GM21576 (cell line): ENCODE measurements at regions not wholly inside any gene's neighbourhood (a gene's known extent, or its start where the extent isn't known, plus 50 kb on each side); places are given as distances from the start of the nearest gene placed in this dataset.
A peak's percentile ranks its signal among the peaks of the same experiment; 100 is the strongest.

Experiments used
- ATAC-seq: cut with Tn5 transposase; IDR thresholded peaks from one replicate; pipeline ENCODE4 v1.9.1; 2021; ENCODE audit warnings: mild to moderate bottlenecking, moderate library complexity; ENCODE audit not compliant: unreplicated experiment

GRCh38 chrX:20352935-20353336 lies 86.2 kb upstream of the RPS6KA3 start:
- ATAC-seq, result peak; percentile 73

- ATAC-seq, result peak; percentile 24
Observed at GRCh38 chrX:20352504-20352903, 85.8 kb upstream of the RPS6KA3 start.

GRCh38 chrX:20350596-20350995 lies 83.9 kb upstream of the RPS6KA3 start:
- ATAC-seq, result no peak

- no peak for ATAC-seq
Observed at GRCh38 chrX:20348139-20348538, 81.4 kb upstream of the RPS6KA3 start.

GRCh38 chrX:20347481-20347880 lies 80.8 kb upstream of the RPS6KA3 start:
- no peak for ATAC-seq

- ATAC-seq, result no peak
Observed at GRCh38 chrX:20333672-20334071, 67.0 kb upstream of the RPS6KA3 start.

DNA sequence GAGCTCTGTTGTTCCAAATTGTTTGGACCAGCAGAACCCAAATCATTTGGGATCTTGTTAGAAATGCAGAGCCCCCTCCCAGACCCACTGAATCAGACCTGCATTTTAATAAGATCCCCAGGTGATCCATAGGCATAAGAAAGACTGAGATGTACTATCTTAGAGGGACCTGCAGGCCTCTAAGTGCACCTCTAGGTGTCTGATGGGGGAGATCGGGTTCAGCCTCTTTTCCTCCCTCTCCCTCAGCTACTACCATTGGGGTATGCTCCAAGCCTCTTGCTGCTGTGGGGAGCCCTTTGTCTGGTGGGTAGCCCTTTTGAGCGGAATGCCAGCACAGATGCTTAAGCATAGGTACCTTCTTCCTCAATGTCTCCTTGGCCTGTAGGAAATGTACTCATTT lies 63.8 kb upstream of the RPS6KA3 start:
- ATAC-seq, result no peak

GRCh38 chrX:20329435-20329834 lies 62.7 kb upstream of the RPS6KA3 start:
- ATAC-seq, result no peak

DNA sequence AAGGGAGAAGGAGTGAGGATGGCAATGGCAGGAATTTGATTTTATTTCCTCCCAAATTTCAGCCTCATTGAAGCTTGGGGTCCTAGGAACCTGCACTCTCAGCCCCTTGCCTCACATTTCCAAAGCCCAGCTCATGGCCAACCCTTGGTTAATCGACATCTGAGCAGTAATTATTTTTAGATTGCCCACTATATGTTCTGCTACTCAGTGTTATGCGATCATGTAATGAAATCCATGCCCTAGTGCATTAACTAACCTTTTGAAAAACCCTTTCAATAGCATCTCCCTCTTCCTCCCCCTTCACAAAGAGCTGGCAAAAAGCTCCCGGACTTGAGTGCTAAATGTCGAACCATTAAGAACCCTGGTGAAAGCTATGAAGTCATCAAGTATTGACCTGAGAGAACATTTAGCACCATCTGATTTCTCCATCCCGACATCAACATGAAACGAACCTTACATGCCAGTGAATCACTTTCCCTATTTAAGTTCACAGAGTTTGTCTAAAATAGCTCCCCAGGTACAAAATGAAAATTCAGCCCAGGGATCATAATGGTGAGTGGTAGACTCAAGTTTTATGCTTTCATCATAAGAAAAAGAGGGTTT lies 59.2 kb upstream of the RPS6KA3 start:
- no peak for ATAC-seq

- ATAC-seq, result no peak
Observed at GRCh38 chrX:20322887-20323286, 56.2 kb upstream of the RPS6KA3 start.

- ATAC-seq, result peak; percentile 99
Observed at GRCh38 chrX:20320461-20321159, 53.9 kb upstream of the RPS6KA3 start.

GRCh38 chrX:20319054-20319453 lies 52.3 kb upstream of the RPS6KA3 start:
- ATAC-seq, result no peak

DNA sequence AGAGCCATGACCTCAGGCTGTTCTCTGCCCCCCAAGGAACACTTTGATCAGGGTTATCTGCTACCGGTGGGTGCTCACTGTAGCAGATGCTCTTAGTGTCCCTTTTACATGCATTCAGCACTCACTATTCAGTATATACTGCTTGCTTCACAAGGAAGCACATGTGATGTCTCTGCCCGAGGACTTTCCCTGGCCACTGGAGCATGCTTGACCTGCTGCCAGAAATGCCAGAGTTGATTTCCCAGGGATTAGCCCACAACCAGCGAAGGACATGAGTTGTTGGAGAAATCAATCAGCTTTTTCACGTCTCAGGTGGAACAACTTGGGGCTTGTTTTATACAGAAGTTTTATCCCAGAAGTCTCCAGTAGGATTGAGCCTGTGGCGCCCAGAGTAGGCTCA lies 51.2 kb upstream of the RPS6KA3 start:
- ATAC-seq, result no peak
